ENCODE measurements at regions not wholly inside any gene's neighbourhood (a gene's known extent, or its start where the extent isn't known, plus 50 kb on each side); places are given as distances from the start of the nearest gene placed in this dataset.

DNA sequence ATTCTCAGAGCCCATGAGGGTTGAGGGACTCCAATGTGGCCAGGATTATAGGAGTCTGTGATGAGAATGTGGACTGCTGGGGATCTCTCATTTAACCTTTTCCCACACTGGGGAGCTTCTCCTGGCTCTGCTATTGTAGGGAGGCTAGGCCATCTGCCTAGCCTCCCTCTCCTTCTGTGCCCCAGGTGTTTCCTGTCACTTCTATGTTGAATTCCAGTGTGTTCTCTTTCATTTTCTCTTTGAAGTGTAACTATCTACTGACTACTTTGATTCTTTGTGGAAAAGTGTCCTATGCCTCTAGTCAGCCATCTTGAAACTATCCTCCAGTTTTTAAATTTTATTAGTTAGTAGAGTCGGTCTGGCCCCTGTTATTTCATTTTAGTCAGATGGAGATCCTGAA, 53.4 kb upstream of the ABCD2 start:
- TF ChIP-seq, protein P1, sequence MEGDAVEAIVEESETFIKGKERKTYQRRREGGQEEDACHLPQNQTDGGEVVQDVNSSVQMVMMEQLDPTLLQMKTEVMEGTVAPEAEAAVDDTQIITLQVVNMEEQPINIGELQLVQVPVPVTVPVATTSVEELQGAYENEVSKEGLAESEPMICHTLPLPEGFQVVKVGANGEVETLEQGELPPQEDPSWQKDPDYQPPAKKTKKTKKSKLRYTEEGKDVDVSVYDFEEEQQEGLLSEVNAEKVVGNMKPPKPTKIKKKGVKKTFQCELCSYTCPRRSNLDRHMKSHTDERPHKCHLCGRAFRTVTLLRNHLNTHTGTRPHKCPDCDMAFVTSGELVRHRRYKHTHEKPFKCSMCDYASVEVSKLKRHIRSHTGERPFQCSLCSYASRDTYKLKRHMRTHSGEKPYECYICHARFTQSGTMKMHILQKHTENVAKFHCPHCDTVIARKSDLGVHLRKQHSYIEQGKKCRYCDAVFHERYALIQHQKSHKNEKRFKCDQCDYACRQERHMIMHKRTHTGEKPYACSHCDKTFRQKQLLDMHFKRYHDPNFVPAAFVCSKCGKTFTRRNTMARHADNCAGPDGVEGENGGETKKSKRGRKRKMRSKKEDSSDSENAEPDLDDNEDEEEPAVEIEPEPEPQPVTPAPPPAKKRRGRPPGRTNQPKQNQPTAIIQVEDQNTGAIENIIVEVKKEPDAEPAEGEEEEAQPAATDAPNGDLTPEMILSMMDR (conservative IDR thresholded peaks at IDR 0.05; ENCODE audit: low read depth, low read length), result no peak
- TF ChIP-seq EZH2 (IDR thresholded peaks at IDR 0.05; ENCODE audit: borderline replicate concordance, low read depth, low read length, poor library complexity, severe bottlenecking), result no peak

Measured in A673 (cell line).